MM.1S (cell line): ENCODE measurements at regions not wholly inside any gene's neighbourhood (a gene's known extent, or its start where the extent isn't known, plus 50 kb on each side); places are given as distances from the start of the nearest gene placed in this dataset.

Source experiments
- DNase-seq: peaks from one replicate; pipeline ENCODE4 v3.0.0-alpha.2; 2015
- H2AFZ ChIP-seq: fragments of 300-600 bp; sonication (generic); 2 replicates; pipeline ENCODE4 v1.6.0; 2016; ENCODE audit warnings: antibody characterized with exemption, low read length
- H3F3A ChIP-seq: fragments of 300-600 bp; sonication (generic); 2 replicates; pipeline ENCODE4 v1.6.1; 2016; ENCODE audit warnings: mild to moderate bottlenecking, antibody characterized with exemption, low read length, moderate library complexity, mixed read lengths; ENCODE audit not compliant: insufficient read depth
- H3K27ac ChIP-seq: fragments of 300-600 bp; sonication (generic); 2 replicates; pipeline ENCODE4 v1.5.1; 2016; ENCODE audit warnings: mild to moderate bottlenecking, low read length
- H3K27me3 ChIP-seq: fragments of 300-600 bp; sonication (generic); replicated peaks from 2 replicates; pipeline ENCODE4 v1.6.0; 2016; ENCODE audit warnings: low read length; ENCODE audit not compliant: insufficient read depth
- H3K36me3 ChIP-seq: fragments of 300-600 bp; sonication (generic); replicated peaks from 2 replicates; pipeline ENCODE4 v1.6.1; 2016; ENCODE audit warnings: mild to moderate bottlenecking, low read length, mixed read lengths; ENCODE audit not compliant: insufficient read depth
- H3K4me1 ChIP-seq: fragments of 300-600 bp; sonication (generic); 2 replicates; pipeline ENCODE4 v1.6.1; 2016; ENCODE audit warnings: low read length, mixed read lengths
- H3K4me2 ChIP-seq: fragments of 300-600 bp; sonication (generic); 2 replicates; pipeline ENCODE4 v1.6.0; 2016; ENCODE audit warnings: low read depth, low read length
- H3K4me3 ChIP-seq: fragments of 300-600 bp; sonication (generic); 2 replicates; pipeline ENCODE4 v1.5.1; 2016; ENCODE audit warnings: low read length, mixed read lengths
- H3K79me2 ChIP-seq: fragments of 300-600 bp; sonication (generic); 2 replicates; pipeline ENCODE4 v1.6.1; 2016; ENCODE audit warnings: mixed run types, low read length, mixed read lengths
- H3K9ac ChIP-seq: fragments of 300-600 bp; sonication (generic); 2 replicates; pipeline ENCODE4 v1.6.1; 2016; ENCODE audit warnings: low read length, mixed read lengths
- H3K9me2 ChIP-seq: fragments of 300-600 bp; sonication (generic); replicated peaks from 2 replicates; pipeline ENCODE4 v1.6.1; 2016; ENCODE audit warnings: mild to moderate bottlenecking, low read length, mixed read lengths; ENCODE audit not compliant: insufficient read depth
- H3K9me3 ChIP-seq: fragments of 300-600 bp; sonication (generic); replicated peaks from 2 replicates; pipeline ENCODE4 v1.6.1; 2016; ENCODE audit warnings: mild to moderate bottlenecking, low read length, mixed read lengths; ENCODE audit not compliant: insufficient read depth
- H4K20me1 ChIP-seq: fragments of 300-600 bp; sonication (generic); 2 replicates; pipeline ENCODE4 v1.6.1; 2016; ENCODE audit warnings: mild to moderate bottlenecking, low read length, moderate library complexity, mixed read lengths; ENCODE audit not compliant: insufficient read depth
- EZH2 ChIP-seq: fragments of 300-600 bp; sonication (generic); optimal IDR thresholded peaks from 2 replicates; pipeline ENCODE3; 2017; ENCODE audit warnings: low read depth, mild to moderate bottlenecking, antibody characterized with exemption, low read length, mixed read lengths
- EZH2phosphoT487 ChIP-seq: fragments of 300-600 bp; sonication (generic); IDR thresholded peaks from 2 replicates; pipeline ENCODE4 v1.6.1; 2018; ENCODE audit warnings: antibody characterized with exemption, low read length
- TF ChIP-seq, protein P1 (sequence below): fragments of 300-600 bp; sonication (generic); IDR thresholded peaks from 2 replicates; pipeline ENCODE4 v1.5.1; 2016; ENCODE audit warnings: antibody characterized with exemption, low read length, mixed read lengths

DNA sequence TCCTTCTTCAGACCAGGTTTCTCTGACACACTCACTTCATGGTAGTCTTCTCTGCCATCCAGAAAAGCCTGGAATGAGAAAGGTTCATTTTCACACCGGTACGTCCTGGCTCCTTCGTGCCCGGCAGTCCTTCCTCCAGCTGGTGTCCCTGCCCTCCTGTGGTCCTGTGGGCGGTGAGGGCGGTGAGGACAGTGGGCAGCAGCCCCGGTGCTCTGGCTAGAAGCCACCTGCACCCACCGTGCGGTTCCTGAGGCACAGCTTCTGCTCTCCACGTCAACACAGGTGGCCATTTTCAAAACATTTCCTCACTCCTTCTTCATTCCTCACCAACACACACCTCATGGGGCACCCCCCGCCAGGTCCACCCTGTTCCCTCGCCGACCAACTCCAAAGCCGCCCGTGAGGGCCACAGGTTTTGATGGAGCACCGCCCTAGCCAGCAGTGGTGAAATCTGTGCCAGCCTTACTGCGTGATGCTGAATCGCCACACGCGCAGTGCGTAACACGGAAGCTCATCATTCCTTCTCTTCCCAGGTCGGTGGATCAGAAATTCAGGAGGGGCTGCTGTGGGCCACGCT is 251.4 kb upstream of the RNF32 start:
- H3K27me3 ChIP-seq, result peaks cover 24% of the 10 kb centered on the region; the same call in 1 of the 2 replicates
- no peaks in the 10 kb centered on the region for H3K9me2 ChIP-seq
- no peaks in the 10 kb centered on the region for H3K36me3 ChIP-seq
- H3K27ac ChIP-seq, result no peak overlapping the region
- H3K9ac ChIP-seq, result no peak overlapping the region
- no peak overlapping the region for H3K4me3 ChIP-seq
- no peaks in the 10 kb centered on the region for H3K79me2 ChIP-seq
- TF ChIP-seq EZH2 (no peak), EZH2phosphoT487 (no peak)
- TF ChIP-seq, protein P1, sequence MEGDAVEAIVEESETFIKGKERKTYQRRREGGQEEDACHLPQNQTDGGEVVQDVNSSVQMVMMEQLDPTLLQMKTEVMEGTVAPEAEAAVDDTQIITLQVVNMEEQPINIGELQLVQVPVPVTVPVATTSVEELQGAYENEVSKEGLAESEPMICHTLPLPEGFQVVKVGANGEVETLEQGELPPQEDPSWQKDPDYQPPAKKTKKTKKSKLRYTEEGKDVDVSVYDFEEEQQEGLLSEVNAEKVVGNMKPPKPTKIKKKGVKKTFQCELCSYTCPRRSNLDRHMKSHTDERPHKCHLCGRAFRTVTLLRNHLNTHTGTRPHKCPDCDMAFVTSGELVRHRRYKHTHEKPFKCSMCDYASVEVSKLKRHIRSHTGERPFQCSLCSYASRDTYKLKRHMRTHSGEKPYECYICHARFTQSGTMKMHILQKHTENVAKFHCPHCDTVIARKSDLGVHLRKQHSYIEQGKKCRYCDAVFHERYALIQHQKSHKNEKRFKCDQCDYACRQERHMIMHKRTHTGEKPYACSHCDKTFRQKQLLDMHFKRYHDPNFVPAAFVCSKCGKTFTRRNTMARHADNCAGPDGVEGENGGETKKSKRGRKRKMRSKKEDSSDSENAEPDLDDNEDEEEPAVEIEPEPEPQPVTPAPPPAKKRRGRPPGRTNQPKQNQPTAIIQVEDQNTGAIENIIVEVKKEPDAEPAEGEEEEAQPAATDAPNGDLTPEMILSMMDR, result no peak
- DNase-seq, result no peak
- H3K4me2 ChIP-seq, result no peak overlapping the region
- H3K9me3 ChIP-seq, result no peaks in the 10 kb centered on the region
- no peaks in the 10 kb centered on the region for H3F3A ChIP-seq
- no peak overlapping the region for H2AFZ ChIP-seq
- no peaks in the 10 kb centered on the region for H4K20me1 ChIP-seq
- H3K4me1 ChIP-seq, result no peaks in the 10 kb centered on the region

DNA sequence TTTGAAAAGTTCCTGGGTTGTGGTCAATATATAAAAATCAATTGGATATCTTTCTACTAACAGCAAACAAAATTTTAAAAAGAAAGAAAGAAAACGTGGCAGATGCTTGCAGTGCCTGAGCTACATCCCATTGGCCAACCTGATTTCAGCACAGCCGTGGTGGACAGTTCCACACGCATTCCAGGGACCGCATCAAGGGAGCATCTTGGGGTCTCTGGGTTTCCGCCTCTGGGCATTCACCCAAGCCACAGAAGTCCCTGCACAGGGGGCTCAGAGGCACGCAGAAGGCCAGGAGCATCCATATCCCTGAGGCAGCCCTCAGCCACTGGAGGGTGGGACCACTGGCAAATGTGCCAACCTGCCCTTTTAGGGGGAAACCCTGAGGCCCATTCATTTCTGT is 254.5 kb upstream of the RNF32 start:
- Histone ChIP-seq H3K4me1 (no peaks in the 10 kb centered on the region), H3K4me3 (no peak overlapping the region), H3K36me3 (no peaks in the 10 kb centered on the region), H3K9me3 (no peaks in the 10 kb centered on the region), H3K27ac (no peak overlapping the region), H2AFZ (no peak overlapping the region), H3K4me2 (no peak overlapping the region), H3K27me3 (peaks cover 18% of the 10 kb centered on the region; the same call in 1 of the 2 replicates), H3K79me2 (no peaks in the 10 kb centered on the region), H3K9me2 (no peaks in the 10 kb centered on the region), H3F3A (no peaks in the 10 kb centered on the region), H4K20me1 (no peaks in the 10 kb centered on the region), H3K9ac (no peak overlapping the region)
- TF ChIP-seq EZH2 (no peak), EZH2phosphoT487 (no peak)
- TF ChIP-seq, protein P1, result no peak
- DNase-seq, result no peak

DNA sequence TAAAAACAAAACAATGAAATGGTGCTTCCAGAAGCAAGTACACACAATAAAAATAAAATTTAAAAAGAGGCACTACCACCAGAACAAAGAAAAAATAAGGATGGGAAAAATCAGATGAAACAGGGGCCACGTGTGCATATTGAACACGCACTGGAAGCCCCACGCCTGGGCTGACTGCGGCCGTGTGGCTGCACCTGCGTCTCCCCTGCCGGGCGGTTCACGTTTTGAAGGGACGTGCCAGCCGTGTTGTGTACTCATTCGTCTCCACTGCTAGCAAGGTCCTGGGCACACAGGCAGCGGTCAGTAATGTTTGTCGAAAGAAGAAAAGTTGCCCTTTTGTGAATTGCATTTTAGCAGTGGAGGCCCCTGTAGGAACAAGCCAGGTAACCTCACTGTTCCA is 255.9 kb upstream of the RNF32 start:
- Histone ChIP-seq H3K27me3 (peaks cover 11% of the 10 kb centered on the region; the same call in 1 of the 2 replicates), H3K4me1 (no peaks in the 10 kb centered on the region), H3K36me3 (no peaks in the 10 kb centered on the region), H2AFZ (no peak overlapping the region), H3K9me2 (no peaks in the 10 kb centered on the region), H3K9ac (no peak overlapping the region), H3F3A (no peaks in the 10 kb centered on the region), H3K27ac (no peak overlapping the region), H3K79me2 (no peaks in the 10 kb centered on the region), H4K20me1 (no peaks in the 10 kb centered on the region), H3K4me3 (no peak overlapping the region), H3K9me3 (no peaks in the 10 kb centered on the region), H3K4me2 (no peak overlapping the region)
- no peak for DNase-seq
- TF ChIP-seq EZH2, result no peak
- no peak for TF ChIP-seq EZH2phosphoT487
- TF ChIP-seq, protein P1, result no peak
